HG02798 (cell line): ENCODE measurements at regions not wholly inside any gene's neighbourhood (a gene's known extent, or its start where the extent isn't known, plus 50 kb on each side); places are given as distances from the start of the nearest gene placed in this dataset.
"Not testable (repeated sequence)": the region's sequence is repeated elsewhere in the genome, so short reads cannot be mapped to it uniquely, and the experiment has no call there.

Source experiments
- ATAC-seq: cut with Tn5 transposase; IDR thresholded peaks from one replicate; pipeline ENCODE4 v1.9.1; 2021; ENCODE audit warnings: mild to moderate bottlenecking; ENCODE audit not compliant: unreplicated experiment, poor library complexity

- ATAC-seq = not testable (repeated sequence)
Observed at GRCh38 chr14:19237656-19238055, 196.5 kb downstream of the POTEG start.

- not testable (repeated sequence) for ATAC-seq
Observed at GRCh38 chr14:19238584-19238983, 195.6 kb downstream of the POTEG start.

GRCh38 chr14:19239981-19240380 lies 194.2 kb downstream of the POTEG start:
- not testable (repeated sequence) for ATAC-seq

GRCh38 chr14:19240387-19240786 lies 193.8 kb downstream of the POTEG start:
- not testable (repeated sequence) for ATAC-seq

- ATAC-seq = not testable (repeated sequence)
Observed at GRCh38 chr14:19241451-19241850, 192.7 kb downstream of the POTEG start.

GRCh38 chr14:19242529-19242928 lies 191.6 kb downstream of the POTEG start:
- ATAC-seq = not testable (repeated sequence)

GRCh38 chr14:19266908-19267307 lies 167.2 kb downstream of the POTEG start:
- ATAC-seq = not testable (repeated sequence)

- ATAC-seq = not testable (repeated sequence)
Observed at GRCh38 chr14:19267636-19268035, 166.5 kb downstream of the POTEG start.

GRCh38 chr14:19268047-19268627 lies 166.0 kb downstream of the POTEG start:
- not testable (repeated sequence) for ATAC-seq

- not testable (repeated sequence) for ATAC-seq
Observed at GRCh38 chr14:19272235-19272634, 161.9 kb downstream of the POTEG start.

GRCh38 chr14:19289669-19290068 lies 144.5 kb downstream of the POTEG start:
- ATAC-seq = not testable (repeated sequence)

- not testable (repeated sequence) for ATAC-seq
Observed at GRCh38 chr14:19300243-19300642, 133.9 kb downstream of the POTEG start.

GRCh38 chr14:19300838-19301237 lies 133.3 kb downstream of the POTEG start:
- ATAC-seq = not testable (repeated sequence)

GRCh38 chr14:19303844-19304243 lies 130.3 kb downstream of the POTEG start:
- ATAC-seq = not testable (repeated sequence)

- not testable (repeated sequence) for ATAC-seq
Observed at GRCh38 chr14:19304442-19304841, 129.7 kb downstream of the POTEG start.

- not testable (repeated sequence) for ATAC-seq
Observed at GRCh38 chr14:19304918-19305317, 129.2 kb downstream of the POTEG start.

GRCh38 chr14:19305776-19306175 lies 128.4 kb downstream of the POTEG start:
- not testable (repeated sequence) for ATAC-seq

GRCh38 chr14:19306405-19306804 lies 127.7 kb downstream of the POTEG start:
- ATAC-seq = not testable (repeated sequence)

- ATAC-seq = not testable (repeated sequence)
Observed at GRCh38 chr14:19311023-19311422, 123.1 kb downstream of the POTEG start.

- not testable (repeated sequence) for ATAC-seq
Observed at GRCh38 chr14:19330678-19331077, 103.5 kb downstream of the POTEG start.

- not testable (repeated sequence) for ATAC-seq
Observed at GRCh38 chr14:19337232-19338059, 96.7 kb downstream of the POTEG start.

- ATAC-seq = not testable (repeated sequence)
Observed at GRCh38 chr14:19338060-19338372, 96.1 kb downstream of the POTEG start.
